CD4-positive, alpha-beta T cell (primary cell): ENCODE measurements at regions not wholly inside any gene's neighbourhood (a gene's known extent, or its start where the extent isn't known, plus 50 kb on each side); places are given as distances from the start of the nearest gene placed in this dataset.

Experiments
- ATAC-seq: fragments of 200-7000 bp; cut with Tn5 transposase; one replicate; pipeline ENCODE4 v1.10.0; 2022; ENCODE audit warnings: mild to moderate bottlenecking; ENCODE audit not compliant: poor library complexity
- CTCF ChIA-PET: fragments of 350-600 bp; sonication (Branson Sonifier 250); formaldehyde crosslinking; loops from one replicate; lab custom pipeline; 2021; ENCODE audit warnings: antibody characterized with exemption, inconsistent platforms; lab: Charles Lee
- POLR2A ChIA-PET: fragments of 350-600 bp; sonication (Branson Sonifier 250); formaldehyde crosslinking; loops from one replicate; lab custom pipeline; 2021; ENCODE audit warnings: antibody characterized with exemption, inconsistent platforms; lab: Charles Lee
- DNase-seq, 14 experiments: peaks; one replicate each; pipeline ENCODE4 v3.0.0-alpha.2; 2013 to 2020; ENCODE audit warnings: mixed read lengths in 2 of 14
- H3K27ac ChIP-seq, 2 donors: one replicate each; pipeline versions ENCODE4 v1.5.1 to v1.7.0; 2013; ENCODE audit warnings: low read length in 2 of 2, low read depth in 1 of 2, mild to moderate bottlenecking in 1 of 2
- H3K27me3 ChIP-seq, 2 experiments: 1 replicate in 1 of 2; 2 replicates in 1 of 2; pipeline versions ENCODE4 v1.6.1 to v1.7.0; 2013; ENCODE audit warnings: low read length in 2 of 2, control low read depth in 1 of 2, mild to moderate bottlenecking in 1 of 2, moderate library complexity in 1 of 2; ENCODE audit not compliant: insufficient read depth in 2 of 2, control insufficient read depth in 1 of 2
- H3K36me3 ChIP-seq: one replicate; pipeline ENCODE4 v1.6.1; 2013; ENCODE audit warnings: low read length, control low read depth; ENCODE audit not compliant: insufficient read depth
- H3K4me1 ChIP-seq: one replicate; pipeline ENCODE4 v1.6.1; 2013; ENCODE audit warnings: low read length, control low read depth; ENCODE audit not compliant: insufficient read depth
- H3K4me3 ChIP-seq: one replicate; pipeline ENCODE4 v1.5.1; 2013; ENCODE audit warnings: mild to moderate bottlenecking, low read length, moderate library complexity
- H3K9me3 ChIP-seq, 2 experiments: 1 replicate in 1 of 2; 2 replicates in 1 of 2; pipeline versions ENCODE4 v1.6.1 to v1.7.0; 2013; ENCODE audit warnings: low read length in 2 of 2, mild to moderate bottlenecking in 2 of 2, control low read depth in 1 of 2, moderate library complexity in 1 of 2; ENCODE audit not compliant: control insufficient read depth in 1 of 2, insufficient read depth in 1 of 2
- H3K27ac Mint-ChIP-seq: one replicate; pipeline ENCODE4 v1.8.0; 2020; ENCODE audit warnings: mixed read lengths
- H3K27me3 Mint-ChIP-seq: one replicate; pipeline ENCODE4 v1.8.0; 2021; ENCODE audit warnings: mixed read lengths
- H3K36me3 Mint-ChIP-seq: one replicate; pipeline ENCODE4 v1.8.0; 2021; ENCODE audit warnings: low read depth, mixed read lengths
- H3K4me1 Mint-ChIP-seq: one replicate; pipeline ENCODE4 v1.8.0; 2021; ENCODE audit warnings: low read depth, mixed read lengths
- H3K4me3 Mint-ChIP-seq: one replicate; pipeline ENCODE4 v1.8.0; 2020; ENCODE audit warnings: mild to moderate bottlenecking, mixed read lengths
- H3K9me3 Mint-ChIP-seq: one replicate; pipeline ENCODE4 v1.8.0; 2020; ENCODE audit warnings: mixed read lengths
- CTCF ChIP-seq: fragments of 200-600 bp; IDR thresholded peaks from one replicate; pipeline ENCODE4 v1.8.0; 2022; ENCODE audit warnings: antibody characterized with exemption, mild to moderate bottlenecking
- intact Hi-C, 2 experiments: fragments of 100-400 bp; cut with DNase I in 1 of 2; cut with micrococcal nuclease in 1 of 2; formaldehyde crosslinking; loops; one replicate each; pipeline versions ENCODE4 v1.15.1 to v1.9.0; 2023 to 2025; cut with DNase I, micrococcal nuclease

- Histone ChIP-seq H3K9me3 (no peaks in the 10 kb centered on the region), H3K36me3 (no peaks in the 10 kb centered on the region), H3K27me3 (no peaks in the 10 kb centered on the region), H3K4me1 (no peaks in the 10 kb centered on the region), H3K27ac (no peak overlapping the region), H3K4me3 (no peak overlapping the region)
- peaks cover 13% of the 10 kb centered on the region for H3K27me3 Mint-ChIP-seq
- DNase-seq (no peak), ATAC-seq (no peak)
- no peak overlapping the region for H3K4me3 Mint-ChIP-seq
- CTCF ChIA-PET: no interaction called here
- H3K4me1 Mint-ChIP-seq: no peaks in the 10 kb centered on the region
- intact Hi-C loops: no loop called here
- no peak for TF ChIP-seq CTCF
- H3K27ac Mint-ChIP-seq: no peak overlapping the region
- no peaks in the 10 kb centered on the region for H3K9me3 Mint-ChIP-seq
- H3K36me3 Mint-ChIP-seq: no peaks in the 10 kb centered on the region
- POLR2A ChIA-PET: no interaction called here
These were observed 98.5 kb downstream of the KLHL28 start for GRCh38 chr14:44863271-44863670.

DNA sequence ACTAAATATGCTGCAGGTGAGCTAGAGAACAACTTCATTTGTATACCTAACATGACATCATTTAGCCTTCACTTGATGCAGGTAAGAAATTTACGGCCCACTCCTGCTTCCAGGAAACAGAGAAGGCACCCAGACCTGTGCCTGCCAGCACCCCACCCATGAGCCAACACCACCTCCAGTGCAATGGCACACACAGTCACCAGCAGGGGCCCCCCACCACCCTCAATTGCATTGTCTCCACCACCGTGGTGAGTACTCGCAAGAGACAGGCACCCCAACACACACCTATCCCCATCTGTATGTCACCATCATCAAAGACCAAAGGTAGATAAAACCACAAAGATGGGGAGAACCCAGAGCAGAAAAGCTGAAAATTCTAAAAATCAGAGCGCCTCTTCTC lies 107.6 kb downstream of the KLHL28 start:
- Histone ChIP-seq H3K27ac (no peak overlapping the region), H3K9me3 (no peaks in the 10 kb centered on the region), H3K4me3 (no peak overlapping the region), H3K4me1 (no peaks in the 10 kb centered on the region), H3K27me3 (no peaks in the 10 kb centered on the region), H3K36me3 (no peaks in the 10 kb centered on the region)
- ChIA-PET POLR2A (no interaction called here), CTCF (no interaction called here)
- ATAC-seq (no peak), DNase-seq (peak in 3 of 14 experiments; percentile 4 to 11 (median 8))
- H3K36me3 Mint-ChIP-seq: no peaks in the 10 kb centered on the region
- intact Hi-C loops: no loop called here
- TF ChIP-seq CTCF: no peak
- H3K9me3 Mint-ChIP-seq: no peaks in the 10 kb centered on the region
- no peak overlapping the region for H3K27ac Mint-ChIP-seq
- no peaks in the 10 kb centered on the region for H3K4me1 Mint-ChIP-seq
- peaks cover 51% of the 10 kb centered on the region for H3K27me3 Mint-ChIP-seq
- no peak overlapping the region for H3K4me3 Mint-ChIP-seq

- CTCF ChIA-PET: no interaction called here
- DNase-seq: no peak
- Histone ChIP-seq H3K9me3 (no peaks in the 10 kb centered on the region), H3K27me3 (no peaks in the 10 kb centered on the region), H3K4me1 (no peaks in the 10 kb centered on the region), H3K36me3 (no peaks in the 10 kb centered on the region), H3K27ac (no peak overlapping the region), H3K4me3 (no peak overlapping the region)
- ATAC-seq: no peak
- H3K27me3 Mint-ChIP-seq: peaks cover 15% of the 10 kb centered on the region
- POLR2A ChIA-PET: no interaction called here
- H3K9me3 Mint-ChIP-seq: no peaks in the 10 kb centered on the region
- no peak overlapping the region for H3K27ac Mint-ChIP-seq
- no peak for TF ChIP-seq CTCF
- H3K4me1 Mint-ChIP-seq: no peaks in the 10 kb centered on the region
- intact Hi-C loops: no loop called here
- no peak overlapping the region for H3K4me3 Mint-ChIP-seq
- no peaks in the 10 kb centered on the region for H3K36me3 Mint-ChIP-seq
These were observed 114.0 kb downstream of the KLHL28 start for GRCh38 chr14:44847526-44848309.
